Sigmoid colon (tissue), 4 donors: ENCODE measurements at regions not wholly inside any gene's neighbourhood (a gene's known extent, or its start where the extent isn't known, plus 50 kb on each side); places are given as distances from the start of the nearest gene placed in this dataset.

Experiments used
- EP300 ChIP-seq, 4 donors: sonication (generic); formaldehyde crosslinking; IDR thresholded peaks; one replicate each; pipeline ENCODE4 v1.6.1; 2017; ENCODE audit warnings: antibody characterized with exemption in 4 of 4
- POLR2AphosphoS5 ChIP-seq, 4 donors: sonication (generic); formaldehyde crosslinking; IDR thresholded peaks; one replicate each; pipeline ENCODE4 v1.6.1; 2017; ENCODE audit warnings: antibody characterized with exemption in 4 of 4
- TF ChIP-seq, protein P1 (sequence below), 4 experiments: fragments of 450-650 bp in 3 of 4; fragments of 200-600 bp in 1 of 4; IDR thresholded peaks; one replicate each; pipeline ENCODE4 v1.5.1; 2016 to 2019; ENCODE audit warnings: antibody characterized with exemption in 4 of 4, mild to moderate bottlenecking in 3 of 4, moderate library complexity in 2 of 4

DNA sequence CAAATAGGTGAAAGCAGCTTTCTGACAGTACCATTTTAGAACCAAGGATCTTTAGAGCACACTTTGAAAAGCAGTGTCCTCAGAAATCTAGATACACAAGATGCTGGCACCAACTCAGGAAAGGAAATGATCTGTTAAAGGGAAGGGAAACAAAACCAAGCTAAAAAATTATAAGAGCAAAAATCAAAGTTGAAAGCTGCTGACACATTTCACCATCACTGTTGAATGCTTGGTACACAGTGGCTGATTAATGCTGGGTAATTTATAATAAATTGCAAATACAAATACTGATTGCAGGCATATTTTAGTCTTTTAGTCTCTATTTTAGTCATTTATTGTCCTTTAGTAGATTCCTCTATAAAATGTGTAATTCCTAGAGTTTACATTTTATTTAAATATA is 1540.1 kb upstream of the PCDH10 start:
- TF ChIP-seq EP300 (IDR thresholded peaks at IDR 0.05) (no peak), POLR2AphosphoS5 (IDR thresholded peaks at IDR 0.05) (no peak)
- TF ChIP-seq, protein P1, sequence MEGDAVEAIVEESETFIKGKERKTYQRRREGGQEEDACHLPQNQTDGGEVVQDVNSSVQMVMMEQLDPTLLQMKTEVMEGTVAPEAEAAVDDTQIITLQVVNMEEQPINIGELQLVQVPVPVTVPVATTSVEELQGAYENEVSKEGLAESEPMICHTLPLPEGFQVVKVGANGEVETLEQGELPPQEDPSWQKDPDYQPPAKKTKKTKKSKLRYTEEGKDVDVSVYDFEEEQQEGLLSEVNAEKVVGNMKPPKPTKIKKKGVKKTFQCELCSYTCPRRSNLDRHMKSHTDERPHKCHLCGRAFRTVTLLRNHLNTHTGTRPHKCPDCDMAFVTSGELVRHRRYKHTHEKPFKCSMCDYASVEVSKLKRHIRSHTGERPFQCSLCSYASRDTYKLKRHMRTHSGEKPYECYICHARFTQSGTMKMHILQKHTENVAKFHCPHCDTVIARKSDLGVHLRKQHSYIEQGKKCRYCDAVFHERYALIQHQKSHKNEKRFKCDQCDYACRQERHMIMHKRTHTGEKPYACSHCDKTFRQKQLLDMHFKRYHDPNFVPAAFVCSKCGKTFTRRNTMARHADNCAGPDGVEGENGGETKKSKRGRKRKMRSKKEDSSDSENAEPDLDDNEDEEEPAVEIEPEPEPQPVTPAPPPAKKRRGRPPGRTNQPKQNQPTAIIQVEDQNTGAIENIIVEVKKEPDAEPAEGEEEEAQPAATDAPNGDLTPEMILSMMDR (IDR thresholded peaks at IDR 0.05): no peak
